Chondrocyte (in vitro differentiated cells): ENCODE measurements at regions not wholly inside any gene's neighbourhood (a gene's known extent, or its start where the extent isn't known, plus 50 kb on each side); places are given as distances from the start of the nearest gene placed in this dataset.

ENCODE experiments used
- DNase-seq: peaks from one replicate; pipeline ENCODE4 v3.0.0; 2021; ENCODE audit warnings: mixed read lengths, low spot score
- H3K27ac Mint-ChIP-seq: one replicate; pipeline ENCODE4 v1.8.0; 2021; ENCODE audit warnings: mild to moderate bottlenecking, moderate library complexity, mixed read lengths; ENCODE audit not compliant: unreplicated experiment
- H3K27me3 Mint-ChIP-seq: 2 replicates; pipeline ENCODE4 v1.8.0; 2021; ENCODE audit warnings: low read depth, mixed read lengths
- H3K36me3 Mint-ChIP-seq: 2 replicates; pipeline ENCODE4 v1.8.0; 2021; ENCODE audit warnings: low read depth, mixed read lengths
- H3K4me1 Mint-ChIP-seq: 2 replicates; pipeline ENCODE4 v1.8.0; 2021; ENCODE audit warnings: low read depth, mild to moderate bottlenecking, mixed read lengths
- H3K4me3 Mint-ChIP-seq: one replicate; pipeline ENCODE4 v1.8.0; 2021; ENCODE audit warnings: mild to moderate bottlenecking, moderate library complexity, mixed read lengths; ENCODE audit not compliant: unreplicated experiment
- H3K9me3 Mint-ChIP-seq: 2 replicates; pipeline ENCODE4 v1.8.0; 2021; ENCODE audit warnings: low read depth, mixed read lengths
- CTCF ChIP-seq: fragments of 200-600 bp; sonication (generic); IDR thresholded peaks from 2 replicates; pipeline ENCODE4 v1.5.0; 2021; ENCODE audit warnings: antibody characterized with exemption, mild to moderate bottlenecking, moderate library complexity

GRCh38 chrX:769796-770195 is 139.2 kb downstream of the SHOX start:
- Mint-ChIP-seq H3K4me3 (no peak overlapping the region), H3K27me3 (peaks cover 20% of the 10 kb centered on the region), H3K9me3 (no peaks in the 10 kb centered on the region), H3K4me1 (no peaks in the 10 kb centered on the region), H3K36me3 (no peaks in the 10 kb centered on the region), H3K27ac (no peak overlapping the region)
- DNase-seq: peak; percentile 7
- TF ChIP-seq CTCF: no peak

GRCh38 chrX:768596-768995 is 138.0 kb downstream of the SHOX start:
- peak; percentile 25 for DNase-seq
- Mint-ChIP-seq H3K4me1 (no peaks in the 10 kb centered on the region), H3K9me3 (no peaks in the 10 kb centered on the region), H3K27me3 (peaks cover 15% of the 10 kb centered on the region), H3K4me3 (no peak overlapping the region), H3K36me3 (no peaks in the 10 kb centered on the region), H3K27ac (no peak overlapping the region)
- no peak for TF ChIP-seq CTCF

- no peak for DNase-seq
- H3K9me3 Mint-ChIP-seq: peaks cover 7% of the 10 kb centered on the region
- no peaks in the 10 kb centered on the region for H3K4me1 Mint-ChIP-seq
These were observed 128.3 kb downstream of the SHOX start for GRCh38 chrX:758917-759316.

GRCh38 chrX:750812-751211 is 120.2 kb downstream of the SHOX start:
- no peak for TF ChIP-seq CTCF
- H3K4me3 Mint-ChIP-seq: no peak overlapping the region
- H3K4me1 Mint-ChIP-seq: no peaks in the 10 kb centered on the region
- peaks cover under 1% of the 10 kb centered on the region for H3K9me3 Mint-ChIP-seq
- H3K36me3 Mint-ChIP-seq: no peaks in the 10 kb centered on the region
- DNase-seq: no peak
- H3K27me3 Mint-ChIP-seq: peaks cover 4% of the 10 kb centered on the region
- H3K27ac Mint-ChIP-seq: no peak overlapping the region

More at GRCh38 chrX:758917-759316, 128.3 kb downstream of the SHOX start:
- no peak for TF ChIP-seq CTCF
- Mint-ChIP-seq H3K4me3 (no peak overlapping the region), H3K27ac (no peak overlapping the region), H3K27me3 (peaks cover 33% of the 10 kb centered on the region), H3K36me3 (no peaks in the 10 kb centered on the region)

GRCh38 chrX:750263-750662 is 119.7 kb downstream of the SHOX start:
- Mint-ChIP-seq H3K27me3 (peaks cover 4% of the 10 kb centered on the region), H3K4me1 (no peaks in the 10 kb centered on the region)
- TF ChIP-seq CTCF: no peak

More at GRCh38 chrX:750263-750662, 119.7 kb downstream of the SHOX start:
- Mint-ChIP-seq H3K9me3 (peaks cover 3% of the 10 kb centered on the region), H3K36me3 (no peaks in the 10 kb centered on the region), H3K4me3 (no peak overlapping the region), H3K27ac (no peak overlapping the region)
- no peak for DNase-seq
